ENCODE measurements at regions not wholly inside any gene's neighbourhood (a gene's known extent, or its start where the extent isn't known, plus 50 kb on each side); places are given as distances from the start of the nearest gene placed in this dataset.
"Not testable (repeated sequence)": the region's sequence is repeated elsewhere in the genome, so short reads cannot be mapped to it uniquely, and the experiment has no call there.

GRCh38 chr5:116859666-116860320 is 285.2 kb upstream of the SEMA6A start:
- peaks cover 0 to 4% (median 0%) of the 10 kb centered on the region in 3 experiments for H3K27me3 ChIP-seq (ENCODE audit: control insufficient read depth in 3 of 3, insufficient read depth in 3 of 3, low read depth in 1 of 3, low read length in 3 of 3)
- no peak overlapping the region for H3K4me2 ChIP-seq (ENCODE audit: insufficient read depth, low read length, poor library complexity, severe bottlenecking)
- DNase-seq (ENCODE audit: low spot score), result no peak
- no peak overlapping the region for H3K4ac ChIP-seq (ENCODE audit: low read length)
- H3K79me1 ChIP-seq (ENCODE audit: low read depth, low read length), result no peaks in the 10 kb centered on the region
- H3K36me3 ChIP-seq (replicated peaks in 1 of 2; ENCODE audit: control insufficient read depth in 2 of 2, insufficient read depth in 2 of 2, low read length in 2 of 2), result no peaks in the 10 kb centered on the region
- H3K4me3 ChIP-seq (ENCODE audit: low read length in 2 of 2), result no peak overlapping the region
- no peak overlapping the region for H4K8ac ChIP-seq (ENCODE audit: low read depth, low read length)
- H2AK5ac ChIP-seq (ENCODE audit: low read depth, low read length), result no peak overlapping the region
- H3K23ac ChIP-seq (ENCODE audit: low read depth, low read length, poor library complexity), result no peak overlapping the region
- H2AFZ ChIP-seq (ENCODE audit: low read length), result no peak overlapping the region
- H3K4me1 ChIP-seq (ENCODE audit: control insufficient read depth in 2 of 2, insufficient read depth in 1 of 2, low read depth in 1 of 2, low read length in 2 of 2), result peaks cover 3 to 6% of the 10 kb centered on the region in 2 donors
- H2BK12ac ChIP-seq (ENCODE audit: low read length), result no peak overlapping the region
- H2BK120ac ChIP-seq (ENCODE audit: low read depth, low read length), result no peak overlapping the region
- H3K14ac ChIP-seq (ENCODE audit: low read length), result no peak overlapping the region
- H2BK5ac ChIP-seq (ENCODE audit: low read length), result no peak overlapping the region
- no peak overlapping the region for H2BK15ac ChIP-seq (ENCODE audit: low read length)
- no CpG with 5 or more reads among the region's 4 CpGs for WGBS, 2 donors (ENCODE audit: extremely low coverage in 2 of 2, insufficient read length in 2 of 2, insufficient replicate concordance in 1 of 2)
- H3K18ac ChIP-seq (ENCODE audit: low read length), result no peak overlapping the region
- no peak overlapping the region for H4K91ac ChIP-seq (ENCODE audit: low read depth, low read length, poor library complexity)
- no peak overlapping the region for H3K27ac ChIP-seq (replicated peaks; ENCODE audit: low read length)
- H3K9me3 ChIP-seq (replicated peaks in 1 of 2; ENCODE audit: control insufficient read depth in 2 of 2, insufficient read depth in 1 of 2, low read depth in 1 of 2, low read length in 2 of 2), result no peaks in the 10 kb centered on the region
- no peak overlapping the region for H3K9ac ChIP-seq (ENCODE audit: low read depth, low read length, poor library complexity)

- no peak for DNase-seq (ENCODE audit: low spot score)
- H2BK5ac ChIP-seq (ENCODE audit: low read length), result no peak overlapping the region
- H4K8ac ChIP-seq (ENCODE audit: low read depth, low read length), result no peak overlapping the region
- H3K4me1 ChIP-seq (ENCODE audit: control insufficient read depth in 2 of 2, insufficient read depth in 1 of 2, low read depth in 1 of 2, low read length in 2 of 2), result no peaks in the 10 kb centered on the region
- no peak overlapping the region for H3K14ac ChIP-seq (ENCODE audit: low read length)
- H3K27ac ChIP-seq (replicated peaks; ENCODE audit: low read length), result no peak overlapping the region
- no peak overlapping the region for H2AFZ ChIP-seq (ENCODE audit: low read length)
- no peak overlapping the region for H3K23ac ChIP-seq (ENCODE audit: low read depth, low read length, poor library complexity)
- H3K27me3 ChIP-seq (ENCODE audit: control insufficient read depth in 3 of 3, insufficient read depth in 3 of 3, low read depth in 1 of 3, low read length in 3 of 3), result peaks cover 0 to 4% (median 0%) of the 10 kb centered on the region in 3 experiments
- H2BK120ac ChIP-seq (ENCODE audit: low read depth, low read length), result no peak overlapping the region
- H3K9me3 ChIP-seq (replicated peaks in 1 of 2; ENCODE audit: control insufficient read depth in 2 of 2, insufficient read depth in 1 of 2, low read depth in 1 of 2, low read length in 2 of 2), result no peaks in the 10 kb centered on the region
- H3K9ac ChIP-seq (ENCODE audit: low read depth, low read length, poor library complexity), result no peak overlapping the region
- no peak overlapping the region for H3K4ac ChIP-seq (ENCODE audit: low read length)
- H3K36me3 ChIP-seq (replicated peaks in 1 of 2; ENCODE audit: control insufficient read depth in 2 of 2, insufficient read depth in 2 of 2, low read length in 2 of 2), result no peaks in the 10 kb centered on the region
- H2BK15ac ChIP-seq (ENCODE audit: low read length), result no peak overlapping the region
- H2BK12ac ChIP-seq (ENCODE audit: low read length), result no peak overlapping the region
- no peak overlapping the region for H4K91ac ChIP-seq (ENCODE audit: low read depth, low read length, poor library complexity)
- H3K4me2 ChIP-seq (ENCODE audit: insufficient read depth, low read length, poor library complexity, severe bottlenecking), result no peak overlapping the region
- WGBS, 2 donors (ENCODE audit: extremely low coverage in 2 of 2, insufficient read length in 2 of 2, insufficient replicate concordance in 1 of 2), result 100% methylated on average over 1 of the region's 4 CpGs; no CpG with 5 or more reads in 1 of the 2 donors
- no peaks in the 10 kb centered on the region for H3K79me1 ChIP-seq (ENCODE audit: low read depth, low read length)
- H3K18ac ChIP-seq (ENCODE audit: low read length), result no peak overlapping the region
- H3K4me3 ChIP-seq (ENCODE audit: low read length in 2 of 2), result no peak overlapping the region
- H2AK5ac ChIP-seq (ENCODE audit: low read depth, low read length), result no peak overlapping the region
These were observed 284.2 kb upstream of the SEMA6A start for GRCh38 chr5:116858705-116859333.

- not testable (repeated sequence) for H2BK15ac ChIP-seq (ENCODE audit: low read length); H3K4me3 ChIP-seq (ENCODE audit: low read length in 2 of 2); H3K9me3 ChIP-seq (replicated peaks in 1 of 2; ENCODE audit: control insufficient read depth in 2 of 2, insufficient read depth in 1 of 2, low read depth in 1 of 2, low read length in 2 of 2); DNase-seq (ENCODE audit: low spot score); H2AFZ ChIP-seq (ENCODE audit: low read length); H3K9ac ChIP-seq (ENCODE audit: low read depth, low read length, poor library complexity); H4K91ac ChIP-seq (ENCODE audit: low read depth, low read length, poor library complexity); H3K4me1 ChIP-seq (ENCODE audit: control insufficient read depth in 2 of 2, insufficient read depth in 1 of 2, low read depth in 1 of 2, low read length in 2 of 2); H4K8ac ChIP-seq (ENCODE audit: low read depth, low read length); H3K27me3 ChIP-seq (ENCODE audit: control insufficient read depth in 3 of 3, insufficient read depth in 3 of 3, low read depth in 1 of 3, low read length in 3 of 3); H3K79me1 ChIP-seq (ENCODE audit: low read depth, low read length); H2AK5ac ChIP-seq (ENCODE audit: low read depth, low read length); H3K36me3 ChIP-seq (replicated peaks in 1 of 2; ENCODE audit: control insufficient read depth in 2 of 2, insufficient read depth in 2 of 2, low read length in 2 of 2); H3K23ac ChIP-seq (ENCODE audit: low read depth, low read length, poor library complexity); H3K14ac ChIP-seq (ENCODE audit: low read length); H3K4ac ChIP-seq (ENCODE audit: low read length); H3K4me2 ChIP-seq (ENCODE audit: insufficient read depth, low read length, poor library complexity, severe bottlenecking); H2BK12ac ChIP-seq (ENCODE audit: low read length); H3K27ac ChIP-seq (replicated peaks; ENCODE audit: low read length); H3K18ac ChIP-seq (ENCODE audit: low read length); H2BK5ac ChIP-seq (ENCODE audit: low read length); H2BK120ac ChIP-seq (ENCODE audit: low read depth, low read length)
- no CpG with 5 or more reads among the region's 4 CpGs for WGBS, 2 donors (ENCODE audit: extremely low coverage in 2 of 2, insufficient read length in 2 of 2, insufficient replicate concordance in 1 of 2)
These were observed 283.4 kb upstream of the SEMA6A start for GRCh38 chr5:116858020-116858419.

GRCh38 chr5:116856271-116856670 is 281.6 kb upstream of the SEMA6A start:
- Histone ChIP-seq H2AK5ac (ENCODE audit: low read depth, low read length) (no peak overlapping the region), H3K4me3 (ENCODE audit: low read length in 2 of 2) (no peak overlapping the region), H3K9ac (ENCODE audit: low read depth, low read length, poor library complexity) (no peak overlapping the region), H2BK12ac (ENCODE audit: low read length) (no peak overlapping the region), H4K8ac (ENCODE audit: low read depth, low read length) (no peak overlapping the region), H3K9me3 (replicated peaks in 1 of 2; ENCODE audit: control insufficient read depth in 2 of 2, insufficient read depth in 1 of 2, low read depth in 1 of 2, low read length in 2 of 2) (no peaks in the 10 kb centered on the region), H3K27me3 (ENCODE audit: control insufficient read depth in 3 of 3, insufficient read depth in 3 of 3, low read depth in 1 of 3, low read length in 3 of 3) (no peaks in the 10 kb centered on the region), H3K4ac (ENCODE audit: low read length) (no peak overlapping the region), H3K18ac (ENCODE audit: low read length) (no peak overlapping the region), H3K4me1 (ENCODE audit: control insufficient read depth in 2 of 2, insufficient read depth in 1 of 2, low read depth in 1 of 2, low read length in 2 of 2) (no peaks in the 10 kb centered on the region), H3K27ac (replicated peaks; ENCODE audit: low read length) (no peak overlapping the region), H3K14ac (ENCODE audit: low read length) (no peak overlapping the region), H3K4me2 (ENCODE audit: insufficient read depth, low read length, poor library complexity, severe bottlenecking) (no peak overlapping the region), H3K79me1 (ENCODE audit: low read depth, low read length) (no peaks in the 10 kb centered on the region), H2AFZ (ENCODE audit: low read length) (no peak overlapping the region), H2BK5ac (ENCODE audit: low read length) (no peak overlapping the region), H2BK15ac (ENCODE audit: low read length) (no peak overlapping the region), H4K91ac (ENCODE audit: low read depth, low read length, poor library complexity) (no peak overlapping the region), H3K36me3 (replicated peaks in 1 of 2; ENCODE audit: control insufficient read depth in 2 of 2, insufficient read depth in 2 of 2, low read length in 2 of 2) (no peaks in the 10 kb centered on the region), H3K23ac (ENCODE audit: low read depth, low read length, poor library complexity) (no peak overlapping the region), H2BK120ac (ENCODE audit: low read depth, low read length) (no peak overlapping the region)
- no peak for DNase-seq (ENCODE audit: low spot score)
- no CpG with 5 or more reads among the region's 1 CpG for WGBS, 2 donors (ENCODE audit: extremely low coverage in 2 of 2, insufficient read length in 2 of 2, insufficient replicate concordance in 1 of 2)

Measured in neuronal stem cell (in vitro differentiated cells).